ENCODE measurements at regions not wholly inside any gene's neighbourhood (a gene's known extent, or its start where the extent isn't known, plus 50 kb on each side); places are given as distances from the start of the nearest gene placed in this dataset.

DNA sequence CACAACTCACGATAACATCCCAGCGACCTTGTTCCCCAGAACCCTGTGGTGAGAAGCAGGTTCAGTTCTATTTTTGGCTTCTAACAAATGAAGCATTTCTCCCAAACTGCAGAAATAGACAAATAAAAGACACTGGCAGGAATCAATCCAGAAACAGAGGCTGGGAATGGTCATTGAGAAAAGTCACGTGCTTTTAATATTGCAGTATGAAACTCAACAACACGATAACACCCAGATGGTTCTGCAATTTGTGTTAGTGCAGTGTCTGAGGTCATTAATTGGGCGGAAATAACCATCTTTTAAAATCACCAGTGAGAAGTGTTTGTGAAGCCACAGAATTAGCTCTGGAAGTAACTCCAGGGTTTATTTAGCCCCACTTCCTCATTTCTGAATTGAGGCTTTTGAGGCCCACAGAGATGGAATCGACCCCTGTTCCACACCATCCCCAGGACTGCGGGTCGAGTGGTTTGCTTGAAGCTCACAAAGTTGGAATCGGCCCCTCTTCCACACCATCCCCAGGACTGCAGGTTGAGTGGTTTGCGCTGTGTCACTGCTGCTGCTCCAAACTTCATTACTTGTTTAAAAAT lies 164.7 kb upstream of the IRX4 start:
- Histone ChIP-seq H3K4me3 (no peak overlapping the region), H3K9me3 (no peaks in the 10 kb centered on the region), H3K36me3 (no peaks in the 10 kb centered on the region), H3K27ac (no peak overlapping the region), H3K27me3 (replicated peaks; ENCODE audit: insufficient read depth) (no peaks in the 10 kb centered on the region), H3K4me1 (ENCODE audit: control insufficient read depth in 1 of 2, low read depth in 2 of 2) (no peaks in the 10 kb centered on the region)
- TF ChIP-seq, protein P1, sequence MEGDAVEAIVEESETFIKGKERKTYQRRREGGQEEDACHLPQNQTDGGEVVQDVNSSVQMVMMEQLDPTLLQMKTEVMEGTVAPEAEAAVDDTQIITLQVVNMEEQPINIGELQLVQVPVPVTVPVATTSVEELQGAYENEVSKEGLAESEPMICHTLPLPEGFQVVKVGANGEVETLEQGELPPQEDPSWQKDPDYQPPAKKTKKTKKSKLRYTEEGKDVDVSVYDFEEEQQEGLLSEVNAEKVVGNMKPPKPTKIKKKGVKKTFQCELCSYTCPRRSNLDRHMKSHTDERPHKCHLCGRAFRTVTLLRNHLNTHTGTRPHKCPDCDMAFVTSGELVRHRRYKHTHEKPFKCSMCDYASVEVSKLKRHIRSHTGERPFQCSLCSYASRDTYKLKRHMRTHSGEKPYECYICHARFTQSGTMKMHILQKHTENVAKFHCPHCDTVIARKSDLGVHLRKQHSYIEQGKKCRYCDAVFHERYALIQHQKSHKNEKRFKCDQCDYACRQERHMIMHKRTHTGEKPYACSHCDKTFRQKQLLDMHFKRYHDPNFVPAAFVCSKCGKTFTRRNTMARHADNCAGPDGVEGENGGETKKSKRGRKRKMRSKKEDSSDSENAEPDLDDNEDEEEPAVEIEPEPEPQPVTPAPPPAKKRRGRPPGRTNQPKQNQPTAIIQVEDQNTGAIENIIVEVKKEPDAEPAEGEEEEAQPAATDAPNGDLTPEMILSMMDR (IDR thresholded peaks at IDR 0.05) = no peak
- ATAC-seq (ENCODE audit: insufficient number of reproducible peaks, low FRiP score, low read depth) = no peak
- DNase-seq (ENCODE audit: low spot score) = no peak

DNA sequence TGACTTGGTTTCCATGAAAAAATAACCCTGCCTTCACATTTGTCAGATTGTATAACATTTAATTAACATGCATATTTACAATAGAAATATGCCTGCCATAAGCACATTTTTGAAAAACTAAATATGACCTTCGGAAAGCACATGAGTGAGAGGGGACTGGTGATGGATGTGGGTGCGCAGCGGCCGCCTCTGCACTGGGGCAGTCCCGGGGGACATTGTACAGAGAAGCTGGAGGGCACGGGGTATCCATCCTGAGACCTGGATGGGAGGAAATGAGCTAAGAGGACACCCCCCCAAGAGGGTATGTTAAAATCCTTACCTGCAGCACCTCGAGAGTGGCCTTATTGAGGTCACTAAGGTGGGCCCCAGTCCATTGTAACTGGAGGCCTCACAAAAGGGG lies 161.3 kb upstream of the IRX4 start:
- no peak overlapping the region for H3K27ac ChIP-seq
- no peaks in the 10 kb centered on the region for H3K27me3 ChIP-seq (replicated peaks; ENCODE audit: insufficient read depth)
- H3K4me1 ChIP-seq (ENCODE audit: control insufficient read depth in 1 of 2, low read depth in 2 of 2) = no peaks in the 10 kb centered on the region
- ATAC-seq (ENCODE audit: insufficient number of reproducible peaks, low FRiP score, low read depth) (no peak), DNase-seq (ENCODE audit: low spot score) (no peak)
- H3K36me3 ChIP-seq = no peaks in the 10 kb centered on the region
- H3K9me3 ChIP-seq = no peaks in the 10 kb centered on the region
- TF ChIP-seq, protein P1 (IDR thresholded peaks at IDR 0.05) = no peak
- H3K4me3 ChIP-seq = no peak overlapping the region

DNA sequence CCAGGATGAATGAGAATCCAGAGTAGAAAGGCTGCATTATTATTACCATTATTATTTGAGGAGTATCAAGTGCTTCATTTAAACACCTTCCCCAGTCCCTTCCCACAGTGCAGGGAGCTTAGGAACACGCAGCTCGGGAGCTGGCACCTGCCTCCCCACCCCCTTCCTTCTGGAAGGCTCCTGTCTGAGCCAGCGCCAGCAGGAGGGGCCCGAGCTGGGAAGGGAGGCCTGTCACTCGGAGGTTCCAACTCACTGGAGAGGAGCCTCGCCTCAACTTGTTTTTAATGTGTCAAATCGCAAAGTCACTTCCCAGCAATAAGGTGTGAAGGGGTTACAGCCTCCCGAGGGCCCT lies 156.4 kb upstream of the IRX4 start:
- Histone ChIP-seq H3K27ac (no peak overlapping the region), H3K27me3 (replicated peaks; ENCODE audit: insufficient read depth) (no peaks in the 10 kb centered on the region), H3K4me1 (ENCODE audit: control insufficient read depth in 1 of 2, low read depth in 2 of 2) (no peaks in the 10 kb centered on the region), H3K9me3 (no peaks in the 10 kb centered on the region), H3K4me3 (no peak overlapping the region), H3K36me3 (no peaks in the 10 kb centered on the region)
- ATAC-seq (ENCODE audit: insufficient number of reproducible peaks, low FRiP score, low read depth) = no peak
- TF ChIP-seq, protein P1 (IDR thresholded peaks at IDR 0.05) = no peak
- DNase-seq (ENCODE audit: low spot score) = no peak

DNA sequence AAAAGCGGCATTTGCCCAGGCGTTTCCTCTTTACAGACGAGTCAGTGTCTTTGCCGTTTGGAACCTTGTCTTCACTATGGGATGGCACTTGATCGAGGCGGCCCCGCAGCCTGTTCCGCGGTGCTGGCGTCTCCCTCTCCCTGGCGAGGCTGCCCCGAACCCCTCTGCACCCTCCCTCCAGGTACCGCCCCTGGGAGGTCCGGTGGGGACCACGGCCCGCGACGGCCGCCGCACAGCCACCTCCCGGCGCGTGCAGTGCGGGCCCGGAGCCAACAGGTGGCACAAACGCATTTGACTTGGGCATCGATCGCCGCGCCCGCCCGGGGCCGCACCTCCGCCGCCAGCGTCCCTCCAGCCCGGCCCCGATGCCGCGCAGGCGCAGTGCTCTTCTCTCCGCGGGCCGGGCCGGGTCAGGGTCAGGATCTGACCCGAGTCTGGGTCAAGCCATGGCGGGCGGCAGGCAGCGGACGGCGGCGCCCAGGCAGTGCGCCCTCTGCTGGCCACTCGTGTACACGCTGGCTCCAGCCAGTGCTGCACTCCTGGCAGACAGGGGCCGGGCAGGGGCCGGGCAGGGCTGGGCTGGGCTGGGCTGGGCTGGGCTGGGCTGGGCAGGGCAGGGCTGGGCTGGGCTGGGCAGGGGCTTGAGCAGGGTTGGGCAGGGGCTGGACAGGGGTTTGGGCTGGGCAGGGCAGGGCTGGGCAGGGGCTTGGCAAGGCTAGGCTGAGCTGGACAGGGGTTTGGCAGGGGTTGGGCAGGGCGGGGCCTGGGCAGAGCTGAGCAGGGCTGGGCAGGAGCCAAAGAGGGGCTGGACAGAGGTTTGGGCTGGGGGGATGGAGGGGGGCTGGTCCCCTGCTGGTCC lies 155.8 kb upstream of the IRX4 start:
- no peaks in the 10 kb centered on the region for H3K9me3 ChIP-seq
- no peak overlapping the region for H3K27ac ChIP-seq
- H3K27me3 ChIP-seq (replicated peaks; ENCODE audit: insufficient read depth) = no peaks in the 10 kb centered on the region
- TF ChIP-seq, protein P1 (IDR thresholded peaks at IDR 0.05) = peak; percentile 58
- H3K4me3 ChIP-seq = peak overlapping the region; percentile 69
- ATAC-seq (ENCODE audit: insufficient number of reproducible peaks, low FRiP score, low read depth) (no peak), DNase-seq (ENCODE audit: low spot score) (no peak)
- no peaks in the 10 kb centered on the region for H3K4me1 ChIP-seq (ENCODE audit: control insufficient read depth in 1 of 2, low read depth in 2 of 2)
- no peaks in the 10 kb centered on the region for H3K36me3 ChIP-seq

DNA sequence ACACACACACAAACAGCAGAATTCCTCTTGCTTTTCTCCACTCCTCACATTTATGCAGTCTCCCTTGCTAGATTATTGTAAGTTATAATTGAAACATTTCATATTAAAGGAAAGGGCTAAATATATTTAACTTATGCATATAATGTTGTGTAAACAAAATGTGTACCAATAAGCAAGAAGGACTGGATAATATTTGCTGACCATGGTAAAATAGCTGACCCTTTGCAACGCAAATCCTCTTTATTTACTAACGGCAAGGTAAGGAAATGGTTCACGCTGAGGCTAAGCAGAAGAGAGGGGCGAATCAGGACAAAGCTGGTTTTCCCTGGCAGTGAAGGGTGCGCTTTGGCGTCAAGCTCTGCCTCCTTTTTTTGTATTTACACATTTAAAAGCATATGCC lies 154.2 kb upstream of the IRX4 start:
- Histone ChIP-seq H3K27ac (no peak overlapping the region), H3K4me3 (no peak overlapping the region), H3K27me3 (replicated peaks; ENCODE audit: insufficient read depth) (no peaks in the 10 kb centered on the region), H3K9me3 (no peaks in the 10 kb centered on the region), H3K36me3 (no peaks in the 10 kb centered on the region), H3K4me1 (ENCODE audit: control insufficient read depth in 1 of 2, low read depth in 2 of 2) (no peaks in the 10 kb centered on the region)
- TF ChIP-seq, protein P1 (IDR thresholded peaks at IDR 0.05) = no peak
- ATAC-seq (ENCODE audit: insufficient number of reproducible peaks, low FRiP score, low read depth) (no peak), DNase-seq (ENCODE audit: low spot score) (no peak)
